ENCODE measurements at regions not wholly inside any gene's neighbourhood (a gene's known extent, or its start where the extent isn't known, plus 50 kb on each side); places are given as distances from the start of the nearest gene placed in this dataset.

GRCh38 chr1:74995821-74996220 is 138.4 kb upstream of the LHX8 start:
- Histone ChIP-seq H3K27ac (ENCODE audit: low read length) (no peak overlapping the region), H3K9me3 (ENCODE audit: control insufficient read depth in 1 of 2, low read length in 2 of 2) (no peaks in the 10 kb centered on the region), H3K4me3 (ENCODE audit: low read depth in 1 of 2, low read length in 2 of 2) (no peak overlapping the region), H3K36me3 (ENCODE audit: control insufficient read depth in 1 of 2, insufficient read depth in 2 of 2, low read length in 2 of 2) (no peaks in the 10 kb centered on the region), H3K4me1 (ENCODE audit: control insufficient read depth in 1 of 2, insufficient read depth in 2 of 2, low read length in 2 of 2) (no peaks in the 10 kb centered on the region), H3K27me3 (ENCODE audit: low read depth, low read length) (no peaks in the 10 kb centered on the region)

DNA sequence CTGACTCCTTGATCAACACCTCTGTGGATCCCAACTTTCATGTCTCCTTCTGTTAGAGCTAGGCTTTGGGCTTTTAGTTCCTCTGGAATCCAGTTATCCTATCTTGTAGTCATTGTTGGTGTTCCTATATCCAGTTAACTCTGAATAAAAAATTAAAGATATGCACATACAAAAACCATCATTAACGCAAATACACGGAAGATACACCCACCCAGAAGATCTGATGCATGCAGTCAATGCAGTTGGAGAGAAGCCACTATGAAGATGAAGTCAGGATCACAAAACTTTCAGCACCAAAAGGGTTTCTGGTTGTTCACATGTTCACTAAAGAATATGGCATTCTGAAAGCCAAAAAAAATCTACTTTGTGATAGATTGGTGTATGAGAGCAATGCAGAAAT is 123.6 kb upstream of the LHX8 start:
- no peak overlapping the region for H3K27ac ChIP-seq (ENCODE audit: low read length)

DNA sequence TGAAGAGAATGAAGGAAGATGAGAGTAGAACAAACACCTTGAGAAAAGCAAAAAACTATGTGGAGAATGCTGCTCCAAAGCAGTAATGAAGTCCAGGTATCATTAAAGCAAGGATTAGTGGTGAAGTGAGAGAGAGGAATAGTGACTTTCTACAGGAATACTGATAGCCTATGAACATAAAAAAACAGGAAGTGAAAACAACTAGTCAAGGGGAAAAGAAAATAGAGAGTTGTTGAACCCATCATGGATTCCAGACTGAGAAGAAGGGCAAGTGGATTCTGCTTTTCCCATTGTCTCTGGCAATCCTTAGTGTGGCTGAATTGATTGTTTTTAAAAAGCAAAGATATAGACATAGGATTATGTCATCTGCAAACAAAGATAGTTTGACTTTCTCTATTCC is 119.9 kb upstream of the LHX8 start:
- Histone ChIP-seq H3K27me3 (ENCODE audit: low read depth, low read length) (no peaks in the 10 kb centered on the region), H3K27ac (ENCODE audit: low read length) (no peak overlapping the region), H3K4me1 (ENCODE audit: control insufficient read depth in 1 of 2, insufficient read depth in 2 of 2, low read length in 2 of 2) (no peaks in the 10 kb centered on the region), H3K36me3 (ENCODE audit: control insufficient read depth in 1 of 2, insufficient read depth in 2 of 2, low read length in 2 of 2) (no peaks in the 10 kb centered on the region), H3K4me3 (ENCODE audit: low read depth in 1 of 2, low read length in 2 of 2) (no peak overlapping the region), H3K9me3 (ENCODE audit: control insufficient read depth in 1 of 2, low read length in 2 of 2) (peaks cover 0 to 6% of the 10 kb centered on the region in 2 donors)

More for the DNA sequence above, 123.6 kb upstream of the LHX8 start:
- Histone ChIP-seq H3K4me1 (ENCODE audit: control insufficient read depth in 1 of 2, insufficient read depth in 2 of 2, low read length in 2 of 2) (no peaks in the 10 kb centered on the region), H3K9me3 (ENCODE audit: control insufficient read depth in 1 of 2, low read length in 2 of 2) (no peaks in the 10 kb centered on the region), H3K4me3 (ENCODE audit: low read depth in 1 of 2, low read length in 2 of 2) (no peak overlapping the region), H3K27me3 (ENCODE audit: low read depth, low read length) (no peaks in the 10 kb centered on the region), H3K36me3 (ENCODE audit: control insufficient read depth in 1 of 2, insufficient read depth in 2 of 2, low read length in 2 of 2) (no peaks in the 10 kb centered on the region)

- Histone ChIP-seq H3K27ac (ENCODE audit: low read length) (no peak overlapping the region), H3K9me3 (ENCODE audit: control insufficient read depth in 1 of 2, low read length in 2 of 2) (peaks cover 0 to 5% of the 10 kb centered on the region in 2 donors), H3K36me3 (ENCODE audit: control insufficient read depth in 1 of 2, insufficient read depth in 2 of 2, low read length in 2 of 2) (no peaks in the 10 kb centered on the region), H3K4me1 (ENCODE audit: control insufficient read depth in 1 of 2, insufficient read depth in 2 of 2, low read length in 2 of 2) (no peaks in the 10 kb centered on the region), H3K4me3 (ENCODE audit: low read depth in 1 of 2, low read length in 2 of 2) (no peak overlapping the region), H3K27me3 (ENCODE audit: low read depth, low read length) (no peaks in the 10 kb centered on the region)
These were observed 111.2 kb upstream of the LHX8 start for GRCh38 chr1:75023005-75023404.

GRCh38 chr1:75034376-75034775 is 99.8 kb upstream of the LHX8 start:
- Histone ChIP-seq H3K27me3 (ENCODE audit: low read depth, low read length) (no peaks in the 10 kb centered on the region), H3K36me3 (ENCODE audit: control insufficient read depth in 1 of 2, insufficient read depth in 2 of 2, low read length in 2 of 2) (no peaks in the 10 kb centered on the region), H3K9me3 (ENCODE audit: control insufficient read depth in 1 of 2, low read length in 2 of 2) (peaks cover 6 to 12% of the 10 kb centered on the region in 2 donors), H3K27ac (ENCODE audit: low read length) (no peak overlapping the region), H3K4me3 (ENCODE audit: low read depth in 1 of 2, low read length in 2 of 2) (no peak overlapping the region), H3K4me1 (ENCODE audit: control insufficient read depth in 1 of 2, insufficient read depth in 2 of 2, low read length in 2 of 2) (no peaks in the 10 kb centered on the region)

DNA sequence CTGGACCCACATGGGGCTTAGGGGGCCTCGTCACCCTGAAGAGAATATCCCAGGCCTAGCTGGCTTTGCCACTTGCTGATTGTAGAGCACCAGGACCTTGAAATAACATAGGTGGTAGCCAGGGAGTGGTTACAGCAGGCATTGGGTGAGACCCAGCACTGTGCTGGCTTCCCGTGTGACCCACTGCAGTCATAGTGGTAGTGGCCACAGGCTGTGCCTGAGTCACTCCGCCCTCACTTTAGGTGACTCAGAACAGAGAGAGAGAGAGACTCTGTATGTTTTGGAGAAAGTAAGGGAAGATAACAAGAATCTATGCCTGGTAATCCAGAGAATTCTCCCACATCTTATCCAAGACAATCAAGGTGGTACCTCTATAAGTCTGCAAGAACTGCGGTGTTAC is 98.7 kb upstream of the LHX8 start:
- no peaks in the 10 kb centered on the region for H3K27me3 ChIP-seq (ENCODE audit: low read depth, low read length)
- H3K4me3 ChIP-seq (ENCODE audit: low read depth in 1 of 2, low read length in 2 of 2), result no peak overlapping the region
- peaks cover 6 to 18% of the 10 kb centered on the region in 2 donors for H3K9me3 ChIP-seq (ENCODE audit: control insufficient read depth in 1 of 2, low read length in 2 of 2)
- H3K27ac ChIP-seq (ENCODE audit: low read length), result no peak overlapping the region
- H3K36me3 ChIP-seq (ENCODE audit: control insufficient read depth in 1 of 2, insufficient read depth in 2 of 2, low read length in 2 of 2), result no peaks in the 10 kb centered on the region
- no peaks in the 10 kb centered on the region for H3K4me1 ChIP-seq (ENCODE audit: control insufficient read depth in 1 of 2, insufficient read depth in 2 of 2, low read length in 2 of 2)

- Histone ChIP-seq H3K4me1 (ENCODE audit: control insufficient read depth in 1 of 2, insufficient read depth in 2 of 2, low read length in 2 of 2) (no peaks in the 10 kb centered on the region), H3K36me3 (ENCODE audit: control insufficient read depth in 1 of 2, insufficient read depth in 2 of 2, low read length in 2 of 2) (no peaks in the 10 kb centered on the region), H3K4me3 (ENCODE audit: low read depth in 1 of 2, low read length in 2 of 2) (no peak overlapping the region), H3K9me3 (ENCODE audit: control insufficient read depth in 1 of 2, low read length in 2 of 2) (peaks cover 0 to 5% of the 10 kb centered on the region in 2 donors), H3K27ac (ENCODE audit: low read length) (no peak overlapping the region), H3K27me3 (ENCODE audit: low read depth, low read length) (no peaks in the 10 kb centered on the region)
These were observed 81.0 kb upstream of the LHX8 start for GRCh38 chr1:75053207-75053606.

GRCh38 chr1:75058424-75058823 is 75.8 kb upstream of the LHX8 start:
- H3K9me3 ChIP-seq (ENCODE audit: control insufficient read depth in 1 of 2, low read length in 2 of 2), result peaks cover 0 to 12% of the 10 kb centered on the region in 2 donors
- H3K4me3 ChIP-seq (ENCODE audit: low read depth in 1 of 2, low read length in 2 of 2), result no peak overlapping the region
- no peaks in the 10 kb centered on the region for H3K4me1 ChIP-seq (ENCODE audit: control insufficient read depth in 1 of 2, insufficient read depth in 2 of 2, low read length in 2 of 2)
- H3K27ac ChIP-seq (ENCODE audit: low read length), result no peak overlapping the region
- no peaks in the 10 kb centered on the region for H3K27me3 ChIP-seq (ENCODE audit: low read depth, low read length)
- H3K36me3 ChIP-seq (ENCODE audit: control insufficient read depth in 1 of 2, insufficient read depth in 2 of 2, low read length in 2 of 2), result no peaks in the 10 kb centered on the region

DNA sequence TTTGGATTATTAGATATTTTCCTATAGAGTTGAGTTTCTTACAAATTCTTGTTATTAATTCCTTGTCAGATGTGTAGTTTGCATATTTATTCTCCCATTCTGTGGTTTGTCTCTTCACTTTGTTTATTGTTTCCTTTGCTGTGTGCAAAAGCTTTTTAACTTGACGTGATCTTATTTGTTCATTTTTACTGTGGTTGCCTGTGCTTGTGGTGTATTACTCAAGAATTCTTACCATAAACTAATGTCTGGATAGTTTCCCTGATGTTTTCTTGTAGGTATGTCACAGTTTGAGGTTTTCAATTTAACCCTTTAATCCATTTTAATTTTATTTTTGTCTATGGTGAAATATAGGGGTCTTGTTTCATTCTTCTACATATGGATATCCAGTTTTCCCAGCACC is 72.1 kb upstream of the LHX8 start:
- H3K4me1 ChIP-seq (ENCODE audit: control insufficient read depth in 1 of 2, insufficient read depth in 2 of 2, low read length in 2 of 2), result no peaks in the 10 kb centered on the region
- no peaks in the 10 kb centered on the region for H3K36me3 ChIP-seq (ENCODE audit: control insufficient read depth in 1 of 2, insufficient read depth in 2 of 2, low read length in 2 of 2)
- no peak overlapping the region for H3K27ac ChIP-seq (ENCODE audit: low read length)
- peaks cover 0 to 11% of the 10 kb centered on the region in 2 donors for H3K9me3 ChIP-seq (ENCODE audit: control insufficient read depth in 1 of 2, low read length in 2 of 2)
- H3K27me3 ChIP-seq (ENCODE audit: low read depth, low read length), result no peaks in the 10 kb centered on the region
- H3K4me3 ChIP-seq (ENCODE audit: low read depth in 1 of 2, low read length in 2 of 2), result no peak overlapping the region

DNA sequence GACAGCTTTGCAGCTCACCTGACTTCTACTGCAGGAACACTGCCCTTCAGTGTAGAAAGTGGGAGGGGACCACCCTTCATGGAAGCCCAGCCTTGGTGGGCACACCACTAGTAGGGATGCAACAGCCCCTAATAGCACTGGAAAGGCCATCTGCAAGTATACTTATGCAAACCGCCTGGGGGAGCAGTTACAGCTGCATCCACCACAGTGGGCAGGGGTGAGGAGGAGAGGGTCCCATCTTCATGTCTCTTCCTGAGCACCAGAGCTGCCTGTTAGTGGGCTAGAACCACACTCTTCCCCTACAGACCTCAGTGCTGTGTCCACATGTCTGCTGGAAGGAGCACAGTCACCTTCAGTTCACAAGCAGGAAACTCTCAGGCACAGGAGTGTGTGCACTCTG is 66.2 kb upstream of the LHX8 start:
- Histone ChIP-seq H3K27me3 (ENCODE audit: low read depth, low read length) (no peaks in the 10 kb centered on the region), H3K9me3 (ENCODE audit: control insufficient read depth in 1 of 2, low read length in 2 of 2) (peaks cover 0 to 4% of the 10 kb centered on the region in 2 donors), H3K4me1 (ENCODE audit: control insufficient read depth in 1 of 2, insufficient read depth in 2 of 2, low read length in 2 of 2) (no peaks in the 10 kb centered on the region), H3K4me3 (ENCODE audit: low read depth in 1 of 2, low read length in 2 of 2) (no peak overlapping the region), H3K36me3 (ENCODE audit: control insufficient read depth in 1 of 2, insufficient read depth in 2 of 2, low read length in 2 of 2) (no peaks in the 10 kb centered on the region), H3K27ac (ENCODE audit: low read length) (no peak overlapping the region)

GRCh38 chr1:75074831-75075395 is 59.3 kb upstream of the LHX8 start:
- Histone ChIP-seq H3K36me3 (ENCODE audit: control insufficient read depth in 1 of 2, insufficient read depth in 2 of 2, low read length in 2 of 2) (no peaks in the 10 kb centered on the region), H3K4me3 (ENCODE audit: low read depth in 1 of 2, low read length in 2 of 2) (no peak overlapping the region), H3K27ac (ENCODE audit: low read length) (no peak overlapping the region), H3K9me3 (ENCODE audit: control insufficient read depth in 1 of 2, low read length in 2 of 2) (no peaks in the 10 kb centered on the region), H3K4me1 (ENCODE audit: control insufficient read depth in 1 of 2, insufficient read depth in 2 of 2, low read length in 2 of 2) (no peaks in the 10 kb centered on the region), H3K27me3 (ENCODE audit: low read depth, low read length) (no peaks in the 10 kb centered on the region)

GRCh38 chr1:75079538-75080290 is 54.5 kb upstream of the LHX8 start:
- H3K36me3 ChIP-seq (ENCODE audit: control insufficient read depth in 1 of 2, insufficient read depth in 2 of 2, low read length in 2 of 2), result no peaks in the 10 kb centered on the region
- H3K27me3 ChIP-seq (ENCODE audit: low read depth, low read length), result no peaks in the 10 kb centered on the region
- no peak overlapping the region for H3K4me3 ChIP-seq (ENCODE audit: low read depth in 1 of 2, low read length in 2 of 2)
- no peaks in the 10 kb centered on the region for H3K9me3 ChIP-seq (ENCODE audit: control insufficient read depth in 1 of 2, low read length in 2 of 2)
- H3K27ac ChIP-seq (ENCODE audit: low read length), result no peak overlapping the region
- no peaks in the 10 kb centered on the region for H3K4me1 ChIP-seq (ENCODE audit: control insufficient read depth in 1 of 2, insufficient read depth in 2 of 2, low read length in 2 of 2)

All from muscle layer of duodenum (tissue), 2 donors.